Epithelial cell of proximal tubule (primary cell): ENCODE measurements at regions not wholly inside any gene's neighbourhood (a gene's known extent, or its start where the extent isn't known, plus 50 kb on each side); places are given as distances from the start of the nearest gene placed in this dataset.

Experiments
- DNase-seq: peaks from one replicate; pipeline ENCODE4 v3.0.0-alpha.2; 2011; ENCODE audit warnings: low read depth
- H3K4me3 ChIP-seq: 2 replicates; pipeline ENCODE4 v1.5.1; 2011; ENCODE audit warnings: low read depth, mild to moderate bottlenecking, low read length
- TF ChIP-seq, protein P1 (sequence below): conservative IDR thresholded peaks from 2 replicates; pipeline ENCODE4 v1.5.1; 2012; ENCODE audit warnings: low read depth, mild to moderate bottlenecking, low read length

- H3K4me3 ChIP-seq, result no peak overlapping the region
- TF ChIP-seq, protein P1, sequence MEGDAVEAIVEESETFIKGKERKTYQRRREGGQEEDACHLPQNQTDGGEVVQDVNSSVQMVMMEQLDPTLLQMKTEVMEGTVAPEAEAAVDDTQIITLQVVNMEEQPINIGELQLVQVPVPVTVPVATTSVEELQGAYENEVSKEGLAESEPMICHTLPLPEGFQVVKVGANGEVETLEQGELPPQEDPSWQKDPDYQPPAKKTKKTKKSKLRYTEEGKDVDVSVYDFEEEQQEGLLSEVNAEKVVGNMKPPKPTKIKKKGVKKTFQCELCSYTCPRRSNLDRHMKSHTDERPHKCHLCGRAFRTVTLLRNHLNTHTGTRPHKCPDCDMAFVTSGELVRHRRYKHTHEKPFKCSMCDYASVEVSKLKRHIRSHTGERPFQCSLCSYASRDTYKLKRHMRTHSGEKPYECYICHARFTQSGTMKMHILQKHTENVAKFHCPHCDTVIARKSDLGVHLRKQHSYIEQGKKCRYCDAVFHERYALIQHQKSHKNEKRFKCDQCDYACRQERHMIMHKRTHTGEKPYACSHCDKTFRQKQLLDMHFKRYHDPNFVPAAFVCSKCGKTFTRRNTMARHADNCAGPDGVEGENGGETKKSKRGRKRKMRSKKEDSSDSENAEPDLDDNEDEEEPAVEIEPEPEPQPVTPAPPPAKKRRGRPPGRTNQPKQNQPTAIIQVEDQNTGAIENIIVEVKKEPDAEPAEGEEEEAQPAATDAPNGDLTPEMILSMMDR, result no peak
- DNase-seq, result no peak
Observed at GRCh38 chr12:3336606-3337311, 154.2 kb upstream of the PRMT8 start.

- TF ChIP-seq, protein P1, result no peak
- DNase-seq, result no peak
- H3K4me3 ChIP-seq, result no peak overlapping the region
Observed at GRCh38 chr12:3337944-3338343, 153.1 kb upstream of the PRMT8 start.

DNA sequence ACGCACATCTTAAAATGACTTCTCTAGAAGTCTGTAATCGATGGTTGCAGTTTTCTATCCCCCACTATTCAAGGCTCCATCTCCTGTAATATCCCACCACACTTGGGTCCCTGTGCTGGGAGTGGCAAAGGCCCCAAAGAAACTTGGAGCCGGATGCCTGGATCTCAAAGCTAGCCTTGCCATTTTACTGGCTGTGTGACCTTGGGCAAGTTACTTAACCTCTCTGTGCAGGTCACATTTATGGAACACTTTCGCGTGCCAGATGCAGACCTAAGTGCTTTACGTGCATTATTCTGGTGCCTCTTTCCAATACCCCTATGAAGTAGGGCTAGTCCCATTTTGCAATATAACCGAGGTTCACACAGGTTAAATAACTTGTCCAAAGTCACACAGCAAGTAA, 151.8 kb upstream of the PRMT8 start:
- no peak overlapping the region for H3K4me3 ChIP-seq
- DNase-seq, result no peak
- TF ChIP-seq, protein P1, result no peak

DNA sequence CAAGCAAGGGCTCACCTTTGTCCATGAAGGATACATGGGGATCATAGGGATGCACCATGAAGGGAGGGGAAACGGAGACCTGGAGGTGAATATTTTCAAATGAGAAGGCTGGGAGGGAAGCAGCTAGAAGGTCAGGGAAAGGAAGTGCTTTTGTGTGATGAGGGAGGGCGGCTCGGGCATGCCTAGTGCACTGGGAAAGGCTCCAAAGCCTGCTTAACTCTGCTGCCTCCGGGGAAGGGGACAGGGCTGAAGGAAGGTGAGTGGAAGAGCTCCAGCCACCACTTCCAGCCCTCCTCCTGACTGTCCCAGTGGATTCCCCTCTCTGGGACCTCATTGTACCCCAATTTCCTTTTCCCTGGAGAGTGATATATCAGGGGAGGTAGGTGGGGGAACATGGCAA, 149.4 kb upstream of the PRMT8 start:
- DNase-seq, result no peak
- TF ChIP-seq, protein P1, result no peak

GRCh38 chr12:3342051-3342450, 149.0 kb upstream of the PRMT8 start:
- TF ChIP-seq, protein P1, result peak; percentile 53
- no peak for DNase-seq

More for the DNA sequence above, 149.4 kb upstream of the PRMT8 start:
- no peak overlapping the region for H3K4me3 ChIP-seq

GRCh38 chr12:3348055-3348454, 142.9 kb upstream of the PRMT8 start:
- TF ChIP-seq, protein P1, result no peak
- no peak for DNase-seq
- H3K4me3 ChIP-seq, result no peak overlapping the region

More at GRCh38 chr12:3342051-3342450, 149.0 kb upstream of the PRMT8 start:
- no peak overlapping the region for H3K4me3 ChIP-seq

GRCh38 chr12:3350432-3350831, 140.6 kb upstream of the PRMT8 start:
- no peak overlapping the region for H3K4me3 ChIP-seq
- TF ChIP-seq, protein P1, result peak; percentile 23
- no peak for DNase-seq
